IMR-90 (cell line): ENCODE measurements at regions not wholly inside any gene's neighbourhood (a gene's known extent, or its start where the extent isn't known, plus 50 kb on each side); places are given as distances from the start of the nearest gene placed in this dataset.

Experiments
- POLR2A ChIP-seq: IDR thresholded peaks from 2 replicates; pipeline ENCODE4 v1.6.1; 2012; ENCODE audit warnings: mild to moderate bottlenecking, low read depth, low read length
- RAD21 ChIP-seq: IDR thresholded peaks from 2 replicates; pipeline ENCODE4 v1.6.1; 2012; ENCODE audit warnings: low read length, improper control_type of control experiment
- SMC3 ChIP-seq: fragments of 150-350 bp; IDR thresholded peaks from 2 replicates; pipeline ENCODE4 v1.6.1; 2016; ENCODE audit warnings: low read depth, mild to moderate bottlenecking, antibody characterized with exemption, low read length, moderate library complexity
- TF ChIP-seq, protein P1 (sequence below): conservative IDR thresholded peaks from 2 replicates; pipeline ENCODE4 v1.5.1; 2012; ENCODE audit warnings: mild to moderate bottlenecking, low read depth, low read length, improper control_type of control experiment

DNA sequence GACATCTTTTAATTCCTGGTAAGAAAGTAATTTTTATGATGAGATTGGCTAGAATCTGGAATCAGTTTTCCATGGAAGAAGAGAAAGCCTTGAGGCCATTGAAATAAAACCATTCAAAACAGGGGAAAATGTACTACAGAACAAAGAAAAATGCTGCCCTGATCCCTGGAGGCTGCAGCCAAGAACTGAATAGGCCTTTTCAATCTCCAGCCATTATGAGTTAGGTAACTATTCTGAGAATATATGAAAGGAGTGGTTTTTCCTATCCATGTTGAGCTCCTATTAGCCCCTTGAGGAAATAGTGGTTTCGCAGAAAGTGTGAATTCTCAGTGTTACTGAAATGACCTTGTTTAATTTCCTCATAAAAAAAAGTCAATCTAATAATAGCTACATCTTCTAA is 408.5 kb upstream of the GRAMD2B start:
- TF ChIP-seq, protein P1, sequence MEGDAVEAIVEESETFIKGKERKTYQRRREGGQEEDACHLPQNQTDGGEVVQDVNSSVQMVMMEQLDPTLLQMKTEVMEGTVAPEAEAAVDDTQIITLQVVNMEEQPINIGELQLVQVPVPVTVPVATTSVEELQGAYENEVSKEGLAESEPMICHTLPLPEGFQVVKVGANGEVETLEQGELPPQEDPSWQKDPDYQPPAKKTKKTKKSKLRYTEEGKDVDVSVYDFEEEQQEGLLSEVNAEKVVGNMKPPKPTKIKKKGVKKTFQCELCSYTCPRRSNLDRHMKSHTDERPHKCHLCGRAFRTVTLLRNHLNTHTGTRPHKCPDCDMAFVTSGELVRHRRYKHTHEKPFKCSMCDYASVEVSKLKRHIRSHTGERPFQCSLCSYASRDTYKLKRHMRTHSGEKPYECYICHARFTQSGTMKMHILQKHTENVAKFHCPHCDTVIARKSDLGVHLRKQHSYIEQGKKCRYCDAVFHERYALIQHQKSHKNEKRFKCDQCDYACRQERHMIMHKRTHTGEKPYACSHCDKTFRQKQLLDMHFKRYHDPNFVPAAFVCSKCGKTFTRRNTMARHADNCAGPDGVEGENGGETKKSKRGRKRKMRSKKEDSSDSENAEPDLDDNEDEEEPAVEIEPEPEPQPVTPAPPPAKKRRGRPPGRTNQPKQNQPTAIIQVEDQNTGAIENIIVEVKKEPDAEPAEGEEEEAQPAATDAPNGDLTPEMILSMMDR, result no peak
- no peak for TF ChIP-seq SMC3
- TF ChIP-seq RAD21, result no peak
- TF ChIP-seq POLR2A, result no peak
